OCI-LY7 (cell line): ENCODE measurements at regions not wholly inside any gene's neighbourhood (a gene's known extent, or its start where the extent isn't known, plus 50 kb on each side); places are given as distances from the start of the nearest gene placed in this dataset.

ENCODE experiments used
- BruUV-seq: library from RNA; stranded (reverse); fragments of 400-500 nt; replicated peaks from 2 replicates; lab custom pipeline; 2021; lab: Mats Ljungman, UMichigan
- CTCF ChIA-PET: fragments of 300-600 bp; sonication (Branson Sonifier 250); formaldehyde crosslinking; loops from one replicate; lab custom pipeline; 2022; ENCODE audit warnings: antibody characterized with exemption; ENCODE audit not compliant: unreplicated experiment; lab: Charles Lee
- POLR2A ChIA-PET: fragments of 300-600 bp; sonication (Branson Sonifier 250); formaldehyde crosslinking; loops from one replicate; lab custom pipeline; 2022; ENCODE audit warnings: antibody characterized with exemption; lab: Charles Lee
- DNase-seq: peaks from one replicate; pipeline ENCODE4 v3.0.0-alpha.2; 2015; ENCODE audit warnings: low spot score
- H2AFZ ChIP-seq: fragments of 200-600 bp; sonication (generic), shearing (Covaris generic); 2 replicates; pipeline ENCODE4 v1.6.1; 2014; ENCODE audit warnings: mild to moderate bottlenecking, antibody characterized with exemption, low read length, moderate library complexity
- H3K27ac ChIP-seq: fragments of 200-600 bp; sonication (generic); 2 replicates; pipeline ENCODE4 v1.5.1; 2014; ENCODE audit warnings: mixed run types, low read depth, mild to moderate bottlenecking, moderate library complexity, low read length, inconsistent platforms; ENCODE audit not compliant: poor library complexity, severe bottlenecking
- H3K36me3 ChIP-seq: fragments of 200-600 bp; sonication (generic); 2 replicates; pipeline ENCODE4 v1.6.1; 2014; ENCODE audit warnings: mild to moderate bottlenecking, antibody characterized with exemption, low read length, moderate library complexity, mixed read lengths; ENCODE audit not compliant: insufficient read depth
- H3K4me1 ChIP-seq: fragments of 200-600 bp; sonication (generic); 2 replicates; pipeline ENCODE4 v1.5.1; 2014; ENCODE audit warnings: mild to moderate bottlenecking, low read length; ENCODE audit not compliant: insufficient read depth, poor library complexity, severe bottlenecking
- H3K4me2 ChIP-seq: fragments of 200-600 bp; sonication (generic); 2 replicates; pipeline ENCODE4 v1.6.1; 2014; ENCODE audit warnings: mild to moderate bottlenecking, low read length
- H3K4me3 ChIP-seq: fragments of 200-600 bp; sonication (generic); 2 replicates; pipeline ENCODE4 v1.5.1; 2014; ENCODE audit warnings: mild to moderate bottlenecking, low read depth, low read length; ENCODE audit not compliant: poor library complexity, severe bottlenecking
- H3K79me2 ChIP-seq: fragments of 200-600 bp; sonication (generic); 2 replicates; pipeline ENCODE4 v1.6.1; 2016; ENCODE audit warnings: low read depth, mild to moderate bottlenecking, low read length, moderate library complexity, mixed read lengths; ENCODE audit not compliant: insufficient read depth
- H3K9me2 ChIP-seq: fragments of 200-600 bp; sonication (generic); 2 replicates; pipeline ENCODE4 v1.6.1; 2016; ENCODE audit warnings: mild to moderate bottlenecking, low read length, mixed read lengths; ENCODE audit not compliant: insufficient read depth
- H3K9me3 ChIP-seq: fragments of 200-600 bp; sonication (generic); 2 replicates; pipeline ENCODE4 v1.6.1; 2014; ENCODE audit warnings: mild to moderate bottlenecking, mixed run types, low read length, mixed read lengths
- H4K20me1 ChIP-seq: fragments of 200-600 bp; sonication (generic); 2 replicates; pipeline ENCODE4 v1.6.1; 2014; ENCODE audit warnings: mild to moderate bottlenecking, antibody characterized with exemption, low read length, moderate library complexity, mixed read lengths; ENCODE audit not compliant: insufficient read depth
- CTCF ChIP-seq: fragments of 200-600 bp; sonication (generic); conservative IDR thresholded peaks from 2 replicates; pipeline ENCODE4 v1.5.1; 2014; ENCODE audit warnings: mild to moderate bottlenecking, antibody characterized with exemption, low read length, moderate library complexity, mixed read lengths
- EZH2phosphoT487 ChIP-seq: fragments of 200-600 bp; sonication (generic); IDR thresholded peaks from 2 replicates; pipeline ENCODE4 v1.6.1; 2018; ENCODE audit warnings: low read depth, borderline replicate concordance, mild to moderate bottlenecking, mixed run types, antibody characterized with exemption, low read length, moderate library complexity, mixed read lengths
- intact Hi-C: fragments of 100-400 bp; cut with micrococcal nuclease; formaldehyde crosslinking; loops from one replicate; pipeline ENCODE4 v1.10.0; 2022; ENCODE audit not compliant: unreplicated experiment

- Histone ChIP-seq H3K9me2 (no peaks in the 10 kb centered on the region), H2AFZ (no peak overlapping the region), H3K9me3 (no peaks in the 10 kb centered on the region), H3K79me2 (no peaks in the 10 kb centered on the region), H3K4me1 (peaks cover 19% of the 10 kb centered on the region), H4K20me1 (no peaks in the 10 kb centered on the region), H3K36me3 (no peaks in the 10 kb centered on the region), H3K4me3 (no peak overlapping the region), H3K27ac (no peak overlapping the region), H3K4me2 (no peak overlapping the region)
- no peak for TF ChIP-seq CTCF
- no peak for TF ChIP-seq EZH2phosphoT487
- intact Hi-C loops: no loop called here
- CTCF ChIA-PET: no interaction called here
- no peak for DNase-seq
- POLR2A ChIA-PET: interaction anchor here (0.5 kb wide), 1 partner anchor 13 kb away, joined by 5 read pairs; no protein-coding TSS in a partner anchor
- BruUV-seq: no TSS peak
Observed at GRCh38 chr1:4056422-4056821, 156.3 kb upstream of the C1orf174 start.

- Histone ChIP-seq H3K9me3 (no peaks in the 10 kb centered on the region), H3K4me2 (no peak overlapping the region), H3K36me3 (no peaks in the 10 kb centered on the region), H2AFZ (no peak overlapping the region), H3K27ac (no peak overlapping the region), H4K20me1 (no peaks in the 10 kb centered on the region), H3K79me2 (no peaks in the 10 kb centered on the region), H3K4me1 (peaks cover 19% of the 10 kb centered on the region), H3K9me2 (no peaks in the 10 kb centered on the region), H3K4me3 (no peak overlapping the region)
- BruUV-seq: no TSS peak
- intact Hi-C loops: no loop called here
- DNase-seq: no peak
- POLR2A ChIA-PET: interaction anchor here (1.3 kb wide), 1 partner anchor 9 kb away, joined by 4 read pairs; no protein-coding TSS in a partner anchor
- CTCF ChIA-PET: no interaction called here
- TF ChIP-seq CTCF: no peak
- TF ChIP-seq EZH2phosphoT487: no peak
Observed at GRCh38 chr1:4056989-4057388, 156.9 kb upstream of the C1orf174 start.

DNA sequence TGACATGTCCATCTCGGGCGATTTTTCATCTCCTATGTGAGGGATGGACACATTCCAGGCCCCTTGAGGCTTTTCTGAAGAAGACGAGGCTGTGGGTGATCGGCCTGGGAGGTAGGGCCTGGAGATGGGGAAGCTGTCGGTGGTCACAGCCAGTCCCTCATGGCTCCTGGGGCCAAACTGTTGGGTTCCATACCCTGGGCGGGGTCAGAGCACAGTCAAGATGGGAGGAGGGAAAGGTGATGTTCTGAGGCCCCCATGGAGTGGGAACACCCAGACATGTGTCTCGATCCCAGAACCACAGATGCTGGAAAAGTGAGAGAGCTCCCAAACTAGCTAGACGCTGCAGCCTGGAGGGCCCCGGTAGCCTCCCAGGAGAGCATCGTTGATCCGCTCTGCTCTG is 157.5 kb upstream of the C1orf174 start:
- Histone ChIP-seq H3K79me2 (no peaks in the 10 kb centered on the region), H3K4me3 (no peak overlapping the region), H2AFZ (no peak overlapping the region), H3K4me1 (peaks cover 19% of the 10 kb centered on the region), H3K27ac (no peak overlapping the region), H4K20me1 (no peaks in the 10 kb centered on the region), H3K9me3 (no peaks in the 10 kb centered on the region), H3K4me2 (no peak overlapping the region), H3K9me2 (no peaks in the 10 kb centered on the region), H3K36me3 (no peaks in the 10 kb centered on the region)
- CTCF ChIA-PET: no interaction called here
- BruUV-seq: no TSS peak
- intact Hi-C loops: no loop called here
- POLR2A ChIA-PET: interaction anchor here (1.3 kb wide), 1 partner anchor 10 kb away, joined by 4 read pairs; no protein-coding TSS in a partner anchor
- DNase-seq: no peak
- TF ChIP-seq CTCF (no peak), EZH2phosphoT487 (no peak)
